Karpas-422 (cell line): ENCODE measurements at regions not wholly inside any gene's neighbourhood (a gene's known extent, or its start where the extent isn't known, plus 50 kb on each side); places are given as distances from the start of the nearest gene placed in this dataset.
"Not testable (repeated sequence)": the region's sequence is repeated elsewhere in the genome, so short reads cannot be mapped to it uniquely, and the experiment has no call there.

Source experiments
- DNase-seq: peaks from one replicate; pipeline ENCODE4 v3.0.0-alpha.2; 2015
- H2AFZ ChIP-seq: fragments of 200-600 bp; sonication (generic); 2 replicates; pipeline ENCODE4 v1.6.1; 2014; ENCODE audit warnings: antibody characterized with exemption, low read length, mixed read lengths
- H3K27ac ChIP-seq: fragments of 200-600 bp; sonication (generic); 2 replicates; pipeline ENCODE4 v1.5.1; 2014; ENCODE audit warnings: mild to moderate bottlenecking, low read length, moderate library complexity
- H3K27me3 ChIP-seq: fragments of 200-600 bp; sonication (generic); 2 replicates; pipeline ENCODE4 v1.6.1; 2014; ENCODE audit warnings: low read length, mixed read lengths
- H3K36me3 ChIP-seq: fragments of 200-600 bp; sonication (generic); 2 replicates; pipeline ENCODE4 v1.6.1; 2014; ENCODE audit warnings: low read length, mixed read lengths; ENCODE audit not compliant: insufficient read depth
- H3K4me1 ChIP-seq: fragments of 200-600 bp; sonication (generic); 2 replicates; pipeline ENCODE4 v1.6.1; 2014; ENCODE audit warnings: mild to moderate bottlenecking, low read length, mixed read lengths
- H3K4me2 ChIP-seq: fragments of 200-600 bp; sonication (generic); 2 replicates; pipeline ENCODE4 v1.6.1; 2014; ENCODE audit warnings: low read length, low read depth, mild to moderate bottlenecking; ENCODE audit not compliant: poor library complexity, severe bottlenecking
- H3K4me3 ChIP-seq: fragments of 200-600 bp; sonication (generic); 2 replicates; pipeline ENCODE4 v1.5.1; 2014; ENCODE audit warnings: mild to moderate bottlenecking, antibody characterized with exemption, low read length, mixed read lengths
- H3K79me2 ChIP-seq: fragments of 200-600 bp; sonication (generic); 2 replicates; pipeline ENCODE4 v1.6.1; 2014; ENCODE audit warnings: mild to moderate bottlenecking, low read length, mixed read lengths
- H3K9ac ChIP-seq: fragments of 200-600 bp; sonication (generic); 2 replicates; pipeline ENCODE4 v1.6.0; 2014; ENCODE audit warnings: low read length
- H3K9me2 ChIP-seq: fragments of 200-600 bp; sonication (generic), shearing (Covaris generic); replicated peaks from 2 replicates; pipeline ENCODE4 v1.6.0; 2014; ENCODE audit warnings: mild to moderate bottlenecking, low read length, moderate library complexity; ENCODE audit not compliant: insufficient read depth
- H3K9me3 ChIP-seq: fragments of 300-700, 200-600 bp; sonication (generic); 2 replicates; pipeline ENCODE4 v1.6.1; 2014; ENCODE audit warnings: low read length, mixed read lengths
- H4K20me1 ChIP-seq: fragments of 200-600 bp; sonication (generic); 2 replicates; pipeline ENCODE4 v1.6.1; 2014; ENCODE audit warnings: mild to moderate bottlenecking, antibody characterized with exemption, low read length, low read depth; ENCODE audit not compliant: insufficient read depth

- not testable (repeated sequence) for H3K4me2 ChIP-seq, H3K9me2 ChIP-seq, H3K9ac ChIP-seq, H4K20me1 ChIP-seq, H3K79me2 ChIP-seq, H2AFZ ChIP-seq, H3K4me3 ChIP-seq, H3K9me3 ChIP-seq, H3K36me3 ChIP-seq, DNase-seq, H3K27me3 ChIP-seq, H3K27ac ChIP-seq, H3K4me1 ChIP-seq
Observed at GRCh38 chr1:228796945-228797344, 61.7 kb downstream of the RHOU start.

GRCh38 chr1:228798035-228798434 lies 62.8 kb downstream of the RHOU start:
- H3K27me3 ChIP-seq: no peaks in the 10 kb centered on the region
- no peaks in the 10 kb centered on the region for H3K9me2 ChIP-seq
- H3K9ac ChIP-seq: no peak overlapping the region
- H3K27ac ChIP-seq: no peak overlapping the region
- DNase-seq: no peak
- no peaks in the 10 kb centered on the region for H3K79me2 ChIP-seq
- no peak overlapping the region for H2AFZ ChIP-seq
- H3K4me1 ChIP-seq: no peaks in the 10 kb centered on the region
- no peaks in the 10 kb centered on the region for H3K9me3 ChIP-seq
- no peak overlapping the region for H3K4me2 ChIP-seq
- no peak overlapping the region for H3K4me3 ChIP-seq
- H3K36me3 ChIP-seq: no peaks in the 10 kb centered on the region
- H4K20me1 ChIP-seq: no peaks in the 10 kb centered on the region

- Histone ChIP-seq H3K27me3 (no peaks in the 10 kb centered on the region), H2AFZ (no peak overlapping the region), H3K36me3 (no peaks in the 10 kb centered on the region), H3K27ac (no peak overlapping the region), H3K4me2 (no peak overlapping the region), H3K9ac (no peak overlapping the region), H3K4me1 (no peaks in the 10 kb centered on the region), H3K79me2 (no peaks in the 10 kb centered on the region), H3K9me2 (no peaks in the 10 kb centered on the region), H3K9me3 (no peaks in the 10 kb centered on the region), H4K20me1 (no peaks in the 10 kb centered on the region), H3K4me3 (no peak overlapping the region)
- DNase-seq: no peak
Observed at GRCh38 chr1:228798548-228798947, 63.3 kb downstream of the RHOU start.

- no peak overlapping the region for H3K4me3 ChIP-seq
- H3K79me2 ChIP-seq: no peaks in the 10 kb centered on the region
- H3K27ac ChIP-seq: no peak overlapping the region
- H2AFZ ChIP-seq: no peak overlapping the region
- H3K9me3 ChIP-seq: no peaks in the 10 kb centered on the region
- no peak overlapping the region for H3K4me2 ChIP-seq
- H3K9me2 ChIP-seq: no peaks in the 10 kb centered on the region
- H4K20me1 ChIP-seq: no peaks in the 10 kb centered on the region
- no peak for DNase-seq
- H3K4me1 ChIP-seq: no peaks in the 10 kb centered on the region
- H3K9ac ChIP-seq: no peak overlapping the region
- no peaks in the 10 kb centered on the region for H3K36me3 ChIP-seq
- no peaks in the 10 kb centered on the region for H3K27me3 ChIP-seq
Observed at GRCh38 chr1:228799924-228800323, 64.6 kb downstream of the RHOU start.

GRCh38 chr1:228801068-228801467 lies 65.8 kb downstream of the RHOU start:
- Histone ChIP-seq H2AFZ (no peak overlapping the region), H3K4me3 (no peak overlapping the region), H3K9ac (no peak overlapping the region), H3K36me3 (no peaks in the 10 kb centered on the region), H3K79me2 (no peaks in the 10 kb centered on the region), H4K20me1 (no peaks in the 10 kb centered on the region), H3K9me2 (no peaks in the 10 kb centered on the region), H3K27ac (no peak overlapping the region), H3K9me3 (no peaks in the 10 kb centered on the region), H3K27me3 (no peaks in the 10 kb centered on the region), H3K4me2 (no peak overlapping the region), H3K4me1 (no peaks in the 10 kb centered on the region)
- no peak for DNase-seq

GRCh38 chr1:228802386-228803220 lies 67.3 kb downstream of the RHOU start:
- no peaks in the 10 kb centered on the region for H3K36me3 ChIP-seq
- no peak overlapping the region for H3K4me3 ChIP-seq
- H3K27ac ChIP-seq: no peak overlapping the region
- H2AFZ ChIP-seq: no peak overlapping the region
- no peak overlapping the region for H3K9ac ChIP-seq
- no peaks in the 10 kb centered on the region for H3K9me3 ChIP-seq
- no peaks in the 10 kb centered on the region for H3K4me1 ChIP-seq
- DNase-seq: no peak
- H3K27me3 ChIP-seq: no peaks in the 10 kb centered on the region
- no peaks in the 10 kb centered on the region for H4K20me1 ChIP-seq
- H3K79me2 ChIP-seq: no peaks in the 10 kb centered on the region
- H3K9me2 ChIP-seq: no peaks in the 10 kb centered on the region
- H3K4me2 ChIP-seq: no peak overlapping the region

- no peak for DNase-seq
- Histone ChIP-seq H3K36me3 (no peaks in the 10 kb centered on the region), H3K79me2 (no peaks in the 10 kb centered on the region), H2AFZ (no peak overlapping the region), H4K20me1 (no peaks in the 10 kb centered on the region), H3K27me3 (no peaks in the 10 kb centered on the region), H3K4me2 (no peak overlapping the region), H3K27ac (no peak overlapping the region), H3K4me1 (no peaks in the 10 kb centered on the region), H3K9me3 (no peaks in the 10 kb centered on the region), H3K4me3 (no peak overlapping the region), H3K9ac (no peak overlapping the region), H3K9me2 (no peaks in the 10 kb centered on the region)
Observed at GRCh38 chr1:228803421-228803820, 68.1 kb downstream of the RHOU start.

- Histone ChIP-seq H3K27me3 (no peaks in the 10 kb centered on the region), H3K4me2 (no peak overlapping the region), H3K27ac (no peak overlapping the region), H3K36me3 (no peaks in the 10 kb centered on the region), H2AFZ (no peak overlapping the region), H3K4me1 (no peaks in the 10 kb centered on the region), H4K20me1 (no peaks in the 10 kb centered on the region), H3K9me3 (no peaks in the 10 kb centered on the region), H3K79me2 (no peaks in the 10 kb centered on the region), H3K4me3 (no peak overlapping the region), H3K9ac (no peak overlapping the region), H3K9me2 (no peaks in the 10 kb centered on the region)
- DNase-seq: no peak
Observed at GRCh38 chr1:228804173-228804572, 68.9 kb downstream of the RHOU start.
